K562 (cell line): ENCODE measurements at regions not wholly inside any gene's neighbourhood (a gene's known extent, or its start where the extent isn't known, plus 50 kb on each side); places are given as distances from the start of the nearest gene placed in this dataset.

Source experiments
- ATAC-seq: fragments of 200-7000 bp; cut with Tn5 transposase; 3 replicates; pipeline ENCODE4 v1.9.1; 2020; ENCODE audit warnings: moderate library complexity
- BruUV-seq: library from RNA; stranded (reverse); fragments of 400-500 nt; replicated peaks from 2 replicates; lab custom pipeline; 2021; lab: Mats Ljungman, UMichigan
- CTCF ChIA-PET: fragments of 300-600 bp; formaldehyde crosslinking; extraction: SDS; loops from one replicate; lab custom pipeline; 2021; ENCODE audit warnings: low intra/inter-chr PET ratio; lab: Yijun Ruan, JAX
- POLR2A ChIA-PET: fragments of 300-600, 350-650 bp; sonication (Branson Sonifier 250); formaldehyde crosslinking; extraction: SDS; loops from one replicate; lab custom pipeline; 2021; ENCODE audit warnings: antibody characterized with exemption, inconsistent platforms; lab: Yijun Ruan, JAX
- DNase-seq, 4 experiments: peaks; one replicate each; pipeline versions ENCODE4 v3.0.0 to v3.0.0-alpha.2; 2011 to 2018; ENCODE audit warnings: low spot score in 3 of 4, mixed read lengths in 3 of 4; ENCODE audit errors: extremely low read depth in 1 of 4
- FAIRE-seq: peaks from 2 replicates; lab custom pipeline; 2011; peaks lifted over from hg19 to GRCh38; lab: Jason Lieb, UNC
- H2AFZ ChIP-seq: 2 replicates; pipeline ENCODE4 v1.6.0; 2011; ENCODE audit warnings: low read depth, low read length, control low read depth, inconsistent platforms
- H3K27ac ChIP-seq: fragments of 200-600 bp; 3 replicates; pipeline ENCODE4 v1.8.0; 2011; ENCODE audit warnings: low read depth, mild to moderate bottlenecking, control low read depth, inconsistent platforms, low read length, moderate library complexity, mixed read lengths; ENCODE audit errors: extremely low read depth
- H3K27me3 ChIP-seq, 2 experiments: fragments of 300-600 bp in 1 of 2; 2 replicates in 1 of 2; 3 replicates in 1 of 2; pipeline versions ENCODE4 v1.6.0 to v1.8.0; 2011; ENCODE audit warnings: inconsistent platforms in 2 of 2, low read length in 2 of 2, mild to moderate bottlenecking in 1 of 2, mixed read lengths in 1 of 2, moderate library complexity in 1 of 2; ENCODE audit not compliant: control insufficient read depth in 2 of 2, insufficient read depth in 2 of 2
- H3K36me3 ChIP-seq: fragments of 300-600 bp; 3 replicates; pipeline ENCODE4 v1.8.0; 2011; ENCODE audit warnings: mild to moderate bottlenecking, low read length, inconsistent platforms; ENCODE audit not compliant: control insufficient read depth, insufficient read depth
- H3K4me1 ChIP-seq, 2 experiments: fragments of 200-600 bp in 1 of 2; replicated peaks in 1 of 2; 2 replicates in 1 of 2; 3 replicates in 1 of 2; pipeline versions ENCODE4 v1.5.1 to v1.8.0; 2011; ENCODE audit warnings: inconsistent platforms in 2 of 2, low read length in 2 of 2, mild to moderate bottlenecking in 1 of 2, mixed read lengths in 1 of 2, moderate library complexity in 1 of 2; ENCODE audit not compliant: control insufficient read depth in 2 of 2, insufficient read depth in 2 of 2
- H3K4me2 ChIP-seq: 2 replicates; pipeline ENCODE4 v1.6.1; 2011; ENCODE audit warnings: low read length, control low read depth, inconsistent platforms, mixed read lengths; ENCODE audit not compliant: insufficient read depth
- H3K4me3 ChIP-seq: fragments of 200-600 bp; sonication (generic), shearing (Covaris generic); 2 replicates; pipeline ENCODE4 v1.5.1; 2016; ENCODE audit warnings: control low read depth, inconsistent platforms
- H3K79me2 ChIP-seq: fragments of 200-600 bp; 3 replicates; pipeline ENCODE4 v1.8.0; 2011; ENCODE audit warnings: low read length, inconsistent platforms; ENCODE audit not compliant: control insufficient read depth, insufficient read depth
- H3K9ac ChIP-seq, 2 experiments: 2 replicates each; pipeline versions ENCODE4 v1.6.0 to v1.6.1; 2011; ENCODE audit warnings: low read depth in 2 of 2, low read length in 2 of 2, control low read depth in 1 of 2, inconsistent platforms in 1 of 2, mild to moderate bottlenecking in 1 of 2, mixed read lengths in 1 of 2; ENCODE audit not compliant: insufficient read depth in 1 of 2
- H3K9me1 ChIP-seq: one replicate; pipeline ENCODE4 v1.6.0; 2011; ENCODE audit warnings: inconsistent platforms, mild to moderate bottlenecking, low read length, moderate library complexity; ENCODE audit not compliant: control insufficient read depth, insufficient read depth
- H3K9me3 ChIP-seq: replicated peaks from 2 replicates; pipeline ENCODE4 v1.5.1; 2011; ENCODE audit warnings: low read depth, low read length, inconsistent platforms; ENCODE audit not compliant: control insufficient read depth, insufficient read depth
- H4K20me1 ChIP-seq: replicated peaks from 2 replicates; pipeline ENCODE4 v1.6.1; 2011; ENCODE audit warnings: low read length, inconsistent platforms, mixed read lengths; ENCODE audit not compliant: control insufficient read depth, insufficient read depth
- HIVEP1 ChIP-seq: fragments of 250-450 bp; sonication (Bioruptor Pico); IDR thresholded peaks from 2 replicates; pipeline ENCODE4 v1.4.0; 2020; ENCODE audit warnings: mild to moderate bottlenecking
- POLR2AphosphoS5 ChIP-seq: IDR thresholded peaks from 2 replicates; pipeline ENCODE4 v1.6.1; 2011; ENCODE audit warnings: mild to moderate bottlenecking, low read depth, low read length, moderate library complexity; ENCODE audit not compliant: control insufficient read depth, insufficient read depth
- U2AF1 ChIP-seq: fragments of 200-400 bp; formaldehyde crosslinking; optimal IDR thresholded peaks from 2 replicates; pipeline ENCODE3; 2017; ENCODE audit warnings: mild to moderate bottlenecking, low read depth, low read length, moderate library complexity
- WGBS: fragments of 100-300 bp; shearing (Covaris generic); methylation state at CpG from one replicate; pipeline ENCODE4 v1.1.6; 2016; ENCODE audit warnings: low coverage, mixed read lengths; ENCODE audit not compliant: insufficient coverage; ENCODE audit errors: missing lambda C conversion rate; 5-methylcytosine and 5-hydroxymethylcytosine counted together
- in situ Hi-C: fragments of 300-500 bp; cut with MboI; formaldehyde crosslinking; loops from 4 replicates; pipeline ENCODE4 v1.15.0; 2018; ENCODE audit warnings: inconsistent platforms, mixed read lengths
- intact Hi-C: fragments of 100-400 bp; cut with micrococcal nuclease; formaldehyde crosslinking; loops from 2 replicates; pipeline ENCODE4 v1.14.2; 2022
- TF ChIP-seq, protein P1 (sequence below): fragments of 450-650 bp; conservative IDR thresholded peaks from 2 replicates; pipeline ENCODE4 v1.6.1; 2016; ENCODE audit warnings: missing genetic modification characterization, low read depth, mild to moderate bottlenecking, missing compliant biosample characterization, moderate library complexity
- TF ChIP-seq, protein P2 (sequence below): fragments of 250-450 bp; sonication (Bioruptor Pico); IDR thresholded peaks from 2 replicates; pipeline ENCODE4 v1.5.0; 2021

DNA sequence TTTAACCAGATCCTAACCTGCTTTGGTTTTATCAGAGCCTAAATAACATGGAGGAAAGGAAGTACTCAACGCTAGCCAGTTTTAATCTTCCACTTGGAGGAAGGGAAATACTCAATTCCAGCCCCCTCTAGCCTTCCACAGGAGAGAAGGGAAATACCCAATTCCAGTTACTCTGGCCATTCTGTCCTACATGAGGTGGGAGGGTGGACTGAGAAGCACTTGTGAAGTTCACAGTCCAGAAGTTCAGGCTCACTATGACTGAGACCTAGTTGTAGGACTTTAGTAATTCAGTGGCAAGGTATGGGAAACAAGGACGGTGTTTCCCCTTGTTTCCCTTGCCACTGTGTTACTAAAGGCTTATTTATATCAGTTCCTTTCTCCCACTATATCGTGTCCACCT, 672.0 kb downstream of the RFPL4B start:
- H3K9ac ChIP-seq: no peak overlapping the region
- no peak overlapping the region for H3K27ac ChIP-seq
- H3K9me1 ChIP-seq: no peaks in the 10 kb centered on the region
- H3K27me3 ChIP-seq: no peaks in the 10 kb centered on the region
- DNase-seq: no peak
- ATAC-seq: peak; percentile 21; the same call in 1 of the 3 replicates
- no peak overlapping the region for H3K4me3 ChIP-seq
- intact Hi-C loops: no loop called here
- 10% methylated on average over 3 of the region's 3 CpGs for WGBS
- peak overlapping the region; percentile 58; the same call in 1 of the 2 replicates for H2AFZ ChIP-seq
- peak; percentile 11 for FAIRE-seq
- CTCF ChIA-PET: no interaction called here
- H3K4me2 ChIP-seq: no peak overlapping the region
- H3K36me3 ChIP-seq: no peaks in the 10 kb centered on the region
- H3K79me2 ChIP-seq: no peaks in the 10 kb centered on the region
- TF ChIP-seq, protein P1, sequence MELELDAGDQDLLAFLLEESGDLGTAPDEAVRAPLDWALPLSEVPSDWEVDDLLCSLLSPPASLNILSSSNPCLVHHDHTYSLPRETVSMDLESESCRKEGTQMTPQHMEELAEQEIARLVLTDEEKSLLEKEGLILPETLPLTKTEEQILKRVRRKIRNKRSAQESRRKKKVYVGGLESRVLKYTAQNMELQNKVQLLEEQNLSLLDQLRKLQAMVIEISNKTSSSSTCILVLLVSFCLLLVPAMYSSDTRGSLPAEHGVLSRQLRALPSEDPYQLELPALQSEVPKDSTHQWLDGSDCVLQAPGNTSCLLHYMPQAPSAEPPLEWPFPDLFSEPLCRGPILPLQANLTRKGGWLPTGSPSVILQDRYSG (tag): no peak
- TF ChIP-seq HIVEP1 (CRISPR knock-in tag): no peak
- no peak for TF ChIP-seq U2AF1
- TF ChIP-seq, protein P2, sequence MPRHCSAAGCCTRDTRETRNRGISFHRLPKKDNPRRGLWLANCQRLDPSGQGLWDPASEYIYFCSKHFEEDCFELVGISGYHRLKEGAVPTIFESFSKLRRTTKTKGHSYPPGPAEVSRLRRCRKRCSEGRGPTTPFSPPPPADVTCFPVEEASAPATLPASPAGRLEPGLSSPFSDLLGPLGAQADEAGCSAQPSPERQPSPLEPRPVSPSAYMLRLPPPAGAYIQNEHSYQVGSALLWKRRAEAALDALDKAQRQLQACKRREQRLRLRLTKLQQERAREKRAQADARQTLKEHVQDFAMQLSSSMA (CRISPR knock-in tag): no peak
- TF ChIP-seq POLR2AphosphoS5: no peak
- in situ Hi-C loops: no loop called here
- no TSS peak for BruUV-seq
- no peaks in the 10 kb centered on the region for H3K9me3 ChIP-seq
- no peaks in the 10 kb centered on the region; a peak in 1 of 5 replicates for H3K4me1 ChIP-seq
- no peaks in the 10 kb centered on the region for H4K20me1 ChIP-seq
- POLR2A ChIA-PET: no interaction called here
